HepG2 (cell line): ENCODE measurements at regions not wholly inside any gene's neighbourhood (a gene's known extent, or its start where the extent isn't known, plus 50 kb on each side); places are given as distances from the start of the nearest gene placed in this dataset.

Experiments
- GLI4 ChIP-seq: sonication (generic); formaldehyde crosslinking; IDR thresholded peaks from 2 replicates; pipeline ENCODE4 v1.5.1; 2020; ENCODE audit warnings: missing genetic modification reagents, mild to moderate bottlenecking, moderate library complexity, borderline replicate concordance
- NFE2L2 ChIP-seq: fragments of 150-350 bp; IDR thresholded peaks from 2 replicates; pipeline ENCODE4 v1.6.1; 2014; ENCODE audit warnings: low read length
- TAF15 ChIP-seq: fragments of 200-400 bp; formaldehyde crosslinking; IDR thresholded peaks from one replicate; pipeline ENCODE4 v1.6.1; 2018; ENCODE audit warnings: mild to moderate bottlenecking, low read depth, low read length; ENCODE audit not compliant: poor library complexity, severe bottlenecking
- ZNF256 ChIP-seq: sonication (generic); formaldehyde crosslinking; conservative IDR thresholded peaks from 2 replicates; pipeline ENCODE4 v1.4.0; 2020; ENCODE audit warnings: missing genetic modification reagents
- TF ChIP-seq, protein P1 (sequence below): fragments of 450-650 bp; IDR thresholded peaks from 2 replicates; pipeline ENCODE4 v1.6.1; 2017; ENCODE audit warnings: mild to moderate bottlenecking

DNA sequence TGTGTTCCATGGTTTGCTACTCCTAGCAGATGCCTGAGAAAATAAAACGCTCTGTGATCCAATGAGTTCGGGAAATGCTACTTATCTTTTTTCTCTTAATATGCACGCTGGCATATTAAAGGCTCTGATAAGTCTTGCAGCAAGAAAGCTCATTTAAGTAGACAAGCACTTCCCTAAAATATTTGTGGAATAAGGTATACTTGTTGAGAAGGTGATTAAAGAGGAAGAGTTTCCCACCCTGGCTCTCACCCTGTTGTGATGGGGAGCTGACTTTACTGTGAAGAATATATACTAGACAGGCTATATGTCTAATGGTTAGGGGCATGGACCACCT, 279.4 kb downstream of the RPS24 start:
- TF ChIP-seq NFE2L2 (no peak), ZNF256 (CRISPR knock-in tag) (no peak), GLI4 (CRISPR knock-in tag) (no peak), TAF15 (no peak)
- TF ChIP-seq, protein P1, sequence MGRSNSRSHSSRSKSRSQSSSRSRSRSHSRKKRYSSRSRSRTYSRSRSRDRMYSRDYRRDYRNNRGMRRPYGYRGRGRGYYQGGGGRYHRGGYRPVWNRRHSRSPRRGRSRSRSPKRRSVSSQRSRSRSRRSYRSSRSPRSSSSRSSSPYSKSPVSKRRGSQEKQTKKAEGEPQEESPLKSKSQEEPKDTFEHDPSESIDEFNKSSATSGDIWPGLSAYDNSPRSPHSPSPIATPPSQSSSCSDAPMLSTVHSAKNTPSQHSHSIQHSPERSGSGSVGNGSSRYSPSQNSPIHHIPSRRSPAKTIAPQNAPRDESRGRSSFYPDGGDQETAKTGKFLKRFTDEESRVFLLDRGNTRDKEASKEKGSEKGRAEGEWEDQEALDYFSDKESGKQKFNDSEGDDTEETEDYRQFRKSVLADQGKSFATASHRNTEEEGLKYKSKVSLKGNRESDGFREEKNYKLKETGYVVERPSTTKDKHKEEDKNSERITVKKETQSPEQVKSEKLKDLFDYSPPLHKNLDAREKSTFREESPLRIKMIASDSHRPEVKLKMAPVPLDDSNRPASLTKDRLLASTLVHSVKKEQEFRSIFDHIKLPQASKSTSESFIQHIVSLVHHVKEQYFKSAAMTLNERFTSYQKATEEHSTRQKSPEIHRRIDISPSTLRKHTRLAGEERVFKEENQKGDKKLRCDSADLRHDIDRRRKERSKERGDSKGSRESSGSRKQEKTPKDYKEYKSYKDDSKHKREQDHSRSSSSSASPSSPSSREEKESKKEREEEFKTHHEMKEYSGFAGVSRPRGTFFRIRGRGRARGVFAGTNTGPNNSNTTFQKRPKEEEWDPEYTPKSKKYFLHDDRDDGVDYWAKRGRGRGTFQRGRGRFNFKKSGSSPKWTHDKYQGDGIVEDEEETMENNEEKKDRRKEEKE, result no peak
